GM18505 (cell line): ENCODE measurements at regions not wholly inside any gene's neighbourhood (a gene's known extent, or its start where the extent isn't known, plus 50 kb on each side); places are given as distances from the start of the nearest gene placed in this dataset.

Experiments used
- ATAC-seq: cut with Tn5 transposase; IDR thresholded peaks from one replicate; pipeline ENCODE4 v1.9.1; 2021; ENCODE audit not compliant: unreplicated experiment
- POLR2A ChIP-seq: IDR thresholded peaks from 4 replicates; pipeline ENCODE4 v1.6.1; 2011; ENCODE audit warnings: borderline replicate concordance; ENCODE audit not compliant: insufficient read depth, insufficient read length; ENCODE audit errors: extremely low read depth

GRCh38 chr14:36056845-36057244 is 119.7 kb downstream of the PTCSC3 start:
- ATAC-seq = no peak
- no peak for TF ChIP-seq POLR2A

- no peak for ATAC-seq
These were observed 120.8 kb downstream of the PTCSC3 start for GRCh38 chr14:36055681-36056225.

GRCh38 chr14:36055052-36055378 is 121.5 kb downstream of the PTCSC3 start:
- ATAC-seq = no peak
- no peak for TF ChIP-seq POLR2A

More at GRCh38 chr14:36055681-36056225, 120.8 kb downstream of the PTCSC3 start:
- TF ChIP-seq POLR2A = no peak

GRCh38 chr14:36054353-36055051 is 122.0 kb downstream of the PTCSC3 start:
- no peak for ATAC-seq
- no peak for TF ChIP-seq POLR2A

- no peak for ATAC-seq
- TF ChIP-seq POLR2A = no peak
These were observed 123.8 kb downstream of the PTCSC3 start for GRCh38 chr14:36052681-36053080.

- no peak for TF ChIP-seq POLR2A
- no peak for ATAC-seq
These were observed 124.5 kb downstream of the PTCSC3 start for GRCh38 chr14:36052063-36052462.

GRCh38 chr14:36048667-36049066 is 127.9 kb downstream of the PTCSC3 start:
- no peak for TF ChIP-seq POLR2A
- ATAC-seq = no peak

GRCh38 chr14:36047912-36048311 is 128.6 kb downstream of the PTCSC3 start:
- ATAC-seq = no peak

GRCh38 chr14:36035675-36036074 is 140.8 kb downstream of the PTCSC3 start:
- no peak for ATAC-seq
- no peak for TF ChIP-seq POLR2A

More at GRCh38 chr14:36047912-36048311, 128.6 kb downstream of the PTCSC3 start:
- TF ChIP-seq POLR2A = no peak

GRCh38 chr14:36028665-36029064 is 147.9 kb downstream of the PTCSC3 start:
- no peak for TF ChIP-seq POLR2A
- no peak for ATAC-seq

- no peak for ATAC-seq
- no peak for TF ChIP-seq POLR2A
These were observed 148.3 kb downstream of the PTCSC3 start for GRCh38 chr14:36028218-36028617.

- TF ChIP-seq POLR2A = no peak
- no peak for ATAC-seq
These were observed 149.2 kb downstream of the PTCSC3 start for GRCh38 chr14:36027354-36027753.

- ATAC-seq = no peak
- TF ChIP-seq POLR2A = no peak
These were observed 153.6 kb downstream of the PTCSC3 start for GRCh38 chr14:36022765-36023410.
